ENCODE measurements at regions not wholly inside any gene's neighbourhood (a gene's known extent, or its start where the extent isn't known, plus 50 kb on each side); places are given as distances from the start of the nearest gene placed in this dataset.

GRCh38 chr3:178022599-178022998 lies 513.6 kb upstream of the KCNMB2 start:
- no peak for TF ChIP-seq CTCF (IDR thresholded peaks at IDR 0.05; ENCODE audit: low read depth, low read length, missing control alignments)
- H3K4me3 ChIP-seq (replicated peaks; ENCODE audit: low read depth, low read length): no peak overlapping the region
- peak; percentile 16 for DNase-seq (ENCODE audit: extremely low read depth, low read depth)

- DNase-seq (ENCODE audit: extremely low read depth, low read depth): no peak
- TF ChIP-seq CTCF (IDR thresholded peaks at IDR 0.05; ENCODE audit: low read depth, low read length, missing control alignments): no peak
- H3K4me3 ChIP-seq (replicated peaks; ENCODE audit: low read depth, low read length): no peak overlapping the region
These were observed 507.3 kb upstream of the KCNMB2 start for GRCh38 chr3:178028933-178029332.

GRCh38 chr3:178036451-178037144 lies 499.6 kb upstream of the KCNMB2 start:
- DNase-seq (ENCODE audit: extremely low read depth, low read depth): no peak
- no peak overlapping the region for H3K4me3 ChIP-seq (replicated peaks; ENCODE audit: low read depth, low read length)
- TF ChIP-seq CTCF (IDR thresholded peaks at IDR 0.05; ENCODE audit: low read depth, low read length, missing control alignments): no peak

- no peak for DNase-seq (ENCODE audit: extremely low read depth, low read depth)
These were observed 494.3 kb upstream of the KCNMB2 start for GRCh38 chr3:178041931-178042330.

GRCh38 chr3:178042376-178042775 lies 493.9 kb upstream of the KCNMB2 start:
- DNase-seq (ENCODE audit: extremely low read depth, low read depth): no peak
- H3K4me3 ChIP-seq (replicated peaks; ENCODE audit: low read depth, low read length): no peak overlapping the region
- TF ChIP-seq CTCF (IDR thresholded peaks at IDR 0.05; ENCODE audit: low read depth, low read length, missing control alignments): no peak

More at GRCh38 chr3:178041931-178042330, 494.3 kb upstream of the KCNMB2 start:
- no peak for TF ChIP-seq CTCF (IDR thresholded peaks at IDR 0.05; ENCODE audit: low read depth, low read length, missing control alignments)
- H3K4me3 ChIP-seq (replicated peaks; ENCODE audit: low read depth, low read length): no peak overlapping the region

- no peak for DNase-seq (ENCODE audit: extremely low read depth, low read depth)
- H3K4me3 ChIP-seq (replicated peaks; ENCODE audit: low read depth, low read length): no peak overlapping the region
- no peak for TF ChIP-seq CTCF (IDR thresholded peaks at IDR 0.05; ENCODE audit: low read depth, low read length, missing control alignments)
These were observed 493.2 kb upstream of the KCNMB2 start for GRCh38 chr3:178043084-178043483.

GRCh38 chr3:178044320-178044719 lies 491.9 kb upstream of the KCNMB2 start:
- DNase-seq (ENCODE audit: extremely low read depth, low read depth): no peak
- TF ChIP-seq CTCF (IDR thresholded peaks at IDR 0.05; ENCODE audit: low read depth, low read length, missing control alignments): no peak
- no peak overlapping the region for H3K4me3 ChIP-seq (replicated peaks; ENCODE audit: low read depth, low read length)

Data from HFF-Myc (cell line).